ENCODE measurements at regions not wholly inside any gene's neighbourhood (a gene's known extent, or its start where the extent isn't known, plus 50 kb on each side); places are given as distances from the start of the nearest gene placed in this dataset. TPM values are rescaled to one million over a fixed set of nuclear protein-coding genes. Genes with fewer than 3 reads are reported as not detected.

DNA sequence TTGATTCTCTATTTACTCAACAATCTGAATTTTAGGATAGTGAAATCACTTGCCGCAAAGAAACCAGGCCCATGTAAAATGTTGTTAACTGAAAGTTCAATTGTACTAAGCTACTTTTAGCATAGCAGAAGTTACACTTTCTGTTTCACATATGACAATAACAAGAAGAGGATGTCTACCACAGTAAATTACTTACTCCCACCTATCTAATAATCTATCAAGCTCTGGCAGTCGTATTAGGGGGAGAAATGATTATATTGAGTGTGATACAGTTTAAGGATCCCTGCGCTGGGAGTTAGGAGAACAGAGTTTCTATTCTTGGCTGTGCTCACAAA lies 66.5 kb upstream of the CAND1 start:
- Histone ChIP-seq H3K36me3 (no peaks in the 10 kb centered on the region), H3K27me3 (no peaks in the 10 kb centered on the region), H3K4me3 (no peak overlapping the region), H3K27ac (no peak overlapping the region), H3K4me1 (no peaks in the 10 kb centered on the region), H3K9me3 (no peaks in the 10 kb centered on the region)
- 79 to 89% methylated on average over 3 of the region's 3 CpGs for WGBS, 2 donors
- TF ChIP-seq EP300 (IDR thresholded peaks at IDR 0.05) (no peak), POLR2A (IDR thresholded peaks at IDR 0.05) (no peak)
- no peak for DNase-seq (ENCODE audit: low spot score in 2 of 2)

GRCh38 chr12:67208281-67209067 lies 60.7 kb upstream of the CAND1 start:
- Histone ChIP-seq H3K27ac (no peak overlapping the region), H3K27me3 (no peaks in the 10 kb centered on the region), H3K9me3 (no peaks in the 10 kb centered on the region), H3K36me3 (no peaks in the 10 kb centered on the region), H3K4me1 (no peaks in the 10 kb centered on the region), H3K4me3 (no peak overlapping the region)
- no peak for TF ChIP-seq EP300 (IDR thresholded peaks at IDR 0.05)
- TF ChIP-seq CTCF (IDR thresholded peaks at IDR 0.05): no peak
- no peak for TF ChIP-seq POLR2A (IDR thresholded peaks at IDR 0.05)
- 70% methylated on average over 8 of the region's 8 CpGs for WGBS, 2 donors
- no peak for DNase-seq (ENCODE audit: low spot score in 2 of 2)

GRCh38 chr12:67211029-67211428 lies 58.1 kb upstream of the CAND1 start:
- no peak for TF ChIP-seq CTCF (IDR thresholded peaks at IDR 0.05)
- WGBS, 2 donors: 83 to 85% methylated on average over 5 of the region's 5 CpGs
- no peak overlapping the region for H3K27ac ChIP-seq
- no peaks in the 10 kb centered on the region for H3K4me1 ChIP-seq
- H3K9me3 ChIP-seq: no peaks in the 10 kb centered on the region
- H3K36me3 ChIP-seq: no peaks in the 10 kb centered on the region
- H3K27me3 ChIP-seq: no peaks in the 10 kb centered on the region
- no peak overlapping the region for H3K4me3 ChIP-seq
- no peak for DNase-seq (ENCODE audit: low spot score in 2 of 2)

DNA sequence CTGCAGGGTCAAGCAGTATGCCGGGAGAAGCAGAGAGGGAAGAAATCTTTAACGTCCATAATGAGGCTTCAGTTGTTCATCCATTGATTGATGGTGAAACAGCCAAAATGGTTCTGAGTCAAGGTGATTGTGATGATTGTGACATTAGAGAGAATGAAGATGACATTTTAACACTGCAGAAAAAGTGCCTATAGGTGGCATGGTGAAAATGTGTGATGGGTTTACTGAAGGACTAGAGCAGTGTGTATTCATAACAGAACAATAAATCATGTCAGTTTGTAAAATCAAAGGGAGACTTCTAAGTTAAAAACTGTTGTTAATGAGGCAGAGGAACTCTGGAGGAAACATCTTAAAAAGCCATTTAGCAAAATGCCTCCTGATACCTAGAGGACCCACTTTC lies 57.7 kb upstream of the CAND1 start:
- Histone ChIP-seq H3K36me3 (no peaks in the 10 kb centered on the region), H3K4me1 (no peaks in the 10 kb centered on the region), H3K27me3 (no peaks in the 10 kb centered on the region), H3K4me3 (no peak overlapping the region), H3K9me3 (no peaks in the 10 kb centered on the region), H3K27ac (no peak overlapping the region)
- WGBS, 2 donors: 48 to 52% methylated on average over 2 of the region's 2 CpGs
- TF ChIP-seq CTCF (IDR thresholded peaks at IDR 0.05) (no peak), POLR2A (IDR thresholded peaks at IDR 0.05) (no peak), EP300 (IDR thresholded peaks at IDR 0.05) (no peak)
- DNase-seq (ENCODE audit: low spot score in 2 of 2): no peak

DNA sequence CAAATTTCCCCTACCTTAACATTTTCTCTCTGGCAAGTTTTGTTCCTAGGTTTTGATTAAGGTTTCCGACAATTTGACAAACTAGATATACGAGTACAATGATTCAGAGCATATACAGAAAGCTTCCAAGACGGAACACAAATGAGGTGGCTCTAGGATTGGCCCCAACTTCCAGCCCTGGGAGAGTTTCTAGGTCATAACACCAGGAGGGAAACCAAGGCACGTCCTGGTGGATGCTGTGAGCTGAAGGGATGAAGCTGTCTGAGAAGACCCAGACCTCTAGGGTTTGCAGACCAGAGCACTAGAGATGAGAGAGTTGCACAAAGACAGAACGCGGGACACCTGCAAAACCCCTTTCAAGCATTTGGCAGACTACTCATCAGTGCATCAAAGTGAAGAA lies 51.5 kb upstream of the CAND1 start:
- Histone ChIP-seq H3K4me3 (no peak overlapping the region), H3K27me3 (no peaks in the 10 kb centered on the region), H3K36me3 (no peaks in the 10 kb centered on the region), H3K27ac (no peak overlapping the region), H3K4me1 (no peaks in the 10 kb centered on the region), H3K9me3 (no peaks in the 10 kb centered on the region)
- TF ChIP-seq POLR2A (IDR thresholded peaks at IDR 0.05): no peak
- TF ChIP-seq CTCF (IDR thresholded peaks at IDR 0.05): no peak
- TF ChIP-seq EP300 (IDR thresholded peaks at IDR 0.05): no peak
- DNase-seq (ENCODE audit: low spot score in 2 of 2): no peak
- WGBS, 2 donors: 81 to 86% methylated on average over 6 of the region's 6 CpGs

Small RNA genes lying in the stretch of these regions (small RNA-seq; reads per million reads assigned to genes)
- not detected for gene AC073530.2

Data from tibial nerve (tissue), 4 donors.